ENCODE measurements at regions not wholly inside any gene's neighbourhood (a gene's known extent, or its start where the extent isn't known, plus 50 kb on each side); places are given as distances from the start of the nearest gene placed in this dataset.

- no peaks in the 10 kb centered on the region; the same call in 1 of the 2 replicates for H3K4me1 ChIP-seq (ENCODE audit: insufficient read depth, low read length)
- H3K27me3 ChIP-seq (ENCODE audit: insufficient read depth, low read length): no peaks in the 10 kb centered on the region
- H3K9ac ChIP-seq (ENCODE audit: low read depth, low read length): no peak overlapping the region
- H3K27ac ChIP-seq (ENCODE audit: low read length): no peak overlapping the region
- no peaks in the 10 kb centered on the region for H3K36me3 ChIP-seq (ENCODE audit: insufficient read depth, low read depth, low read length)
- no peak overlapping the region for H3K4me3 ChIP-seq (ENCODE audit: low read length)
- no peaks in the 10 kb centered on the region for H3K9me3 ChIP-seq (ENCODE audit: insufficient read depth, low read depth, low read length)
These were observed 460.9 kb upstream of the FAT1 start for GRCh38 chr4:187184508-187184907.

GRCh38 chr4:187188118-187188517, 464.5 kb upstream of the FAT1 start:
- Histone ChIP-seq H3K9ac (ENCODE audit: low read depth, low read length) (no peak overlapping the region), H3K27ac (ENCODE audit: low read length) (no peak overlapping the region), H3K4me3 (ENCODE audit: low read length) (no peak overlapping the region), H3K27me3 (ENCODE audit: insufficient read depth, low read length) (no peaks in the 10 kb centered on the region), H3K36me3 (ENCODE audit: insufficient read depth, low read depth, low read length) (no peaks in the 10 kb centered on the region), H3K4me1 (ENCODE audit: insufficient read depth, low read length) (no peaks in the 10 kb centered on the region), H3K9me3 (ENCODE audit: insufficient read depth, low read depth, low read length) (no peaks in the 10 kb centered on the region)

GRCh38 chr4:187188741-187189140, 465.1 kb upstream of the FAT1 start:
- no peak overlapping the region for H3K9ac ChIP-seq (ENCODE audit: low read depth, low read length)
- no peaks in the 10 kb centered on the region for H3K27me3 ChIP-seq (ENCODE audit: insufficient read depth, low read length)
- no peaks in the 10 kb centered on the region for H3K9me3 ChIP-seq (ENCODE audit: insufficient read depth, low read depth, low read length)
- H3K36me3 ChIP-seq (ENCODE audit: insufficient read depth, low read depth, low read length): no peaks in the 10 kb centered on the region
- no peak overlapping the region for H3K4me3 ChIP-seq (ENCODE audit: low read length)
- no peak overlapping the region for H3K27ac ChIP-seq (ENCODE audit: low read length)
- H3K4me1 ChIP-seq (ENCODE audit: insufficient read depth, low read length): no peaks in the 10 kb centered on the region

GRCh38 chr4:187190390-187190789, 466.7 kb upstream of the FAT1 start:
- Histone ChIP-seq H3K27me3 (ENCODE audit: insufficient read depth, low read length) (no peaks in the 10 kb centered on the region), H3K9ac (ENCODE audit: low read depth, low read length) (no peak overlapping the region), H3K4me3 (ENCODE audit: low read length) (no peak overlapping the region), H3K4me1 (ENCODE audit: insufficient read depth, low read length) (no peaks in the 10 kb centered on the region), H3K36me3 (ENCODE audit: insufficient read depth, low read depth, low read length) (no peaks in the 10 kb centered on the region), H3K27ac (ENCODE audit: low read length) (no peak overlapping the region), H3K9me3 (ENCODE audit: insufficient read depth, low read depth, low read length) (no peaks in the 10 kb centered on the region)

GRCh38 chr4:187191676-187192075, 468.0 kb upstream of the FAT1 start:
- Histone ChIP-seq H3K27me3 (ENCODE audit: insufficient read depth, low read length) (no peaks in the 10 kb centered on the region), H3K27ac (ENCODE audit: low read length) (no peak overlapping the region), H3K36me3 (ENCODE audit: insufficient read depth, low read depth, low read length) (no peaks in the 10 kb centered on the region), H3K4me3 (ENCODE audit: low read length) (no peak overlapping the region), H3K9ac (ENCODE audit: low read depth, low read length) (no peak overlapping the region), H3K4me1 (ENCODE audit: insufficient read depth, low read length) (no peaks in the 10 kb centered on the region), H3K9me3 (ENCODE audit: insufficient read depth, low read depth, low read length) (no peaks in the 10 kb centered on the region)

GRCh38 chr4:187192266-187192665, 468.6 kb upstream of the FAT1 start:
- Histone ChIP-seq H3K4me1 (ENCODE audit: insufficient read depth, low read length) (no peaks in the 10 kb centered on the region), H3K9me3 (ENCODE audit: insufficient read depth, low read depth, low read length) (no peaks in the 10 kb centered on the region), H3K36me3 (ENCODE audit: insufficient read depth, low read depth, low read length) (no peaks in the 10 kb centered on the region), H3K4me3 (ENCODE audit: low read length) (no peak overlapping the region), H3K27me3 (ENCODE audit: insufficient read depth, low read length) (no peaks in the 10 kb centered on the region), H3K9ac (ENCODE audit: low read depth, low read length) (no peak overlapping the region), H3K27ac (ENCODE audit: low read length) (no peak overlapping the region)

GRCh38 chr4:187193141-187193540, 469.5 kb upstream of the FAT1 start:
- Histone ChIP-seq H3K4me3 (ENCODE audit: low read length) (no peak overlapping the region), H3K9ac (ENCODE audit: low read depth, low read length) (no peak overlapping the region), H3K4me1 (ENCODE audit: insufficient read depth, low read length) (no peaks in the 10 kb centered on the region), H3K9me3 (ENCODE audit: insufficient read depth, low read depth, low read length) (no peaks in the 10 kb centered on the region), H3K36me3 (ENCODE audit: insufficient read depth, low read depth, low read length) (no peaks in the 10 kb centered on the region), H3K27me3 (ENCODE audit: insufficient read depth, low read length) (no peaks in the 10 kb centered on the region), H3K27ac (ENCODE audit: low read length) (no peak overlapping the region)

GRCh38 chr4:187204389-187204918, 480.8 kb upstream of the FAT1 start:
- no peak overlapping the region for H3K27ac ChIP-seq (ENCODE audit: low read length)

GRCh38 chr4:187207931-187208330, 484.3 kb upstream of the FAT1 start:
- Histone ChIP-seq H3K27me3 (ENCODE audit: insufficient read depth, low read length) (no peaks in the 10 kb centered on the region), H3K4me3 (ENCODE audit: low read length) (no peak overlapping the region), H3K9ac (ENCODE audit: low read depth, low read length) (no peak overlapping the region), H3K36me3 (ENCODE audit: insufficient read depth, low read depth, low read length) (no peaks in the 10 kb centered on the region), H3K9me3 (ENCODE audit: insufficient read depth, low read depth, low read length) (no peaks in the 10 kb centered on the region), H3K4me1 (ENCODE audit: insufficient read depth, low read length) (no peaks in the 10 kb centered on the region), H3K27ac (ENCODE audit: low read length) (no peak overlapping the region)

More at GRCh38 chr4:187204389-187204918, 480.8 kb upstream of the FAT1 start:
- H3K4me3 ChIP-seq (ENCODE audit: low read length): no peak overlapping the region
- no peaks in the 10 kb centered on the region for H3K4me1 ChIP-seq (ENCODE audit: insufficient read depth, low read length)
- H3K9ac ChIP-seq (ENCODE audit: low read depth, low read length): no peak overlapping the region
- H3K9me3 ChIP-seq (ENCODE audit: insufficient read depth, low read depth, low read length): 0 out of 2 replicates have a peak, but pooled peaks cover 7% of the 10 kb centered on the region
- H3K27me3 ChIP-seq (ENCODE audit: insufficient read depth, low read length): no peaks in the 10 kb centered on the region
- H3K36me3 ChIP-seq (ENCODE audit: insufficient read depth, low read depth, low read length): no peaks in the 10 kb centered on the region

GRCh38 chr4:187208651-187209050, 485.0 kb upstream of the FAT1 start:
- H3K4me3 ChIP-seq (ENCODE audit: low read length): no peak overlapping the region
- no peak overlapping the region for H3K27ac ChIP-seq (ENCODE audit: low read length)
- no peaks in the 10 kb centered on the region for H3K27me3 ChIP-seq (ENCODE audit: insufficient read depth, low read length)
- H3K9ac ChIP-seq (ENCODE audit: low read depth, low read length): no peak overlapping the region
- no peaks in the 10 kb centered on the region for H3K4me1 ChIP-seq (ENCODE audit: insufficient read depth, low read length)
- no peaks in the 10 kb centered on the region for H3K9me3 ChIP-seq (ENCODE audit: insufficient read depth, low read depth, low read length)
- H3K36me3 ChIP-seq (ENCODE audit: insufficient read depth, low read depth, low read length): no peaks in the 10 kb centered on the region

- Histone ChIP-seq H3K9ac (ENCODE audit: low read depth, low read length) (no peak overlapping the region), H3K4me1 (ENCODE audit: insufficient read depth, low read length) (no peaks in the 10 kb centered on the region), H3K27ac (ENCODE audit: low read length) (no peak overlapping the region), H3K36me3 (ENCODE audit: insufficient read depth, low read depth, low read length) (no peaks in the 10 kb centered on the region), H3K27me3 (ENCODE audit: insufficient read depth, low read length) (no peaks in the 10 kb centered on the region), H3K9me3 (ENCODE audit: insufficient read depth, low read depth, low read length) (no peaks in the 10 kb centered on the region), H3K4me3 (ENCODE audit: low read length) (no peak overlapping the region)
These were observed 486.4 kb upstream of the FAT1 start for GRCh38 chr4:187209921-187210613.

- Histone ChIP-seq H3K27me3 (ENCODE audit: insufficient read depth, low read length) (no peaks in the 10 kb centered on the region), H3K4me3 (ENCODE audit: low read length) (no peak overlapping the region), H3K27ac (ENCODE audit: low read length) (no peak overlapping the region), H3K9ac (ENCODE audit: low read depth, low read length) (no peak overlapping the region), H3K36me3 (ENCODE audit: insufficient read depth, low read depth, low read length) (no peaks in the 10 kb centered on the region), H3K9me3 (ENCODE audit: insufficient read depth, low read depth, low read length) (no peaks in the 10 kb centered on the region), H3K4me1 (ENCODE audit: insufficient read depth, low read length) (no peaks in the 10 kb centered on the region)
These were observed 488.9 kb upstream of the FAT1 start for GRCh38 chr4:187212446-187213080.

All from iPS-20b (cell line).